HG02852 (cell line): ENCODE measurements at regions not wholly inside any gene's neighbourhood (a gene's known extent, or its start where the extent isn't known, plus 50 kb on each side); places are given as distances from the start of the nearest gene placed in this dataset.
A peak's percentile ranks its signal among the peaks of the same experiment; 100 is the strongest.
"Not testable (repeated sequence)": the region's sequence is repeated elsewhere in the genome, so short reads cannot be mapped to it uniquely, and the experiment has no call there.

Source experiments
- ATAC-seq: cut with Tn5 transposase; IDR thresholded peaks from one replicate; pipeline ENCODE4 v1.9.1; 2021; ENCODE audit warnings: mild to moderate bottlenecking, moderate library complexity; ENCODE audit not compliant: unreplicated experiment

GRCh38 chr3:95311272-95311671 lies 1248.4 kb downstream of the NSUN3 start:
- peak; percentile 73 for ATAC-seq

GRCh38 chr3:95312650-95313049 lies 1249.8 kb downstream of the NSUN3 start:
- ATAC-seq: no peak

- no peak for ATAC-seq
These were observed 1257.1 kb downstream of the NSUN3 start for GRCh38 chr3:95319921-95320494.

GRCh38 chr3:95327478-95327877 lies 1264.6 kb downstream of the NSUN3 start:
- no peak for ATAC-seq

- no peak for ATAC-seq
These were observed 1271.0 kb downstream of the NSUN3 start for GRCh38 chr3:95333826-95334225.

GRCh38 chr3:95334461-95334860 lies 1271.6 kb downstream of the NSUN3 start:
- ATAC-seq: no peak

- no peak for ATAC-seq
These were observed 1272.7 kb downstream of the NSUN3 start for GRCh38 chr3:95335517-95335916.

- no peak for ATAC-seq
These were observed 1275.6 kb downstream of the NSUN3 start for GRCh38 chr3:95338446-95338845.

- ATAC-seq: no peak
These were observed 1278.5 kb downstream of the NSUN3 start for GRCh38 chr3:95341314-95341713.

- no peak for ATAC-seq
These were observed 1280.4 kb downstream of the NSUN3 start for GRCh38 chr3:95343228-95343627.

GRCh38 chr3:95343767-95344166 lies 1280.9 kb downstream of the NSUN3 start:
- no peak for ATAC-seq

GRCh38 chr3:95347936-95348335 lies 1285.1 kb downstream of the NSUN3 start:
- not testable (repeated sequence) for ATAC-seq

GRCh38 chr3:95348879-95349278 lies 1286.0 kb downstream of the NSUN3 start:
- no peak for ATAC-seq

- ATAC-seq: no peak
These were observed 1287.2 kb downstream of the NSUN3 start for GRCh38 chr3:95350049-95350448.

GRCh38 chr3:95351158-95351557 lies 1288.3 kb downstream of the NSUN3 start:
- ATAC-seq: peak; percentile 57

GRCh38 chr3:95352471-95352870 lies 1289.6 kb downstream of the NSUN3 start:
- no peak for ATAC-seq

GRCh38 chr3:95354489-95354888 lies 1291.6 kb downstream of the NSUN3 start:
- ATAC-seq: no peak

- ATAC-seq: peak; percentile 56
These were observed 1294.1 kb downstream of the NSUN3 start for GRCh38 chr3:95356764-95357501.

- no peak for ATAC-seq
These were observed 1324.6 kb downstream of the NSUN3 start for GRCh38 chr3:95387242-95388021.

GRCh38 chr3:95389725-95390313 lies 1327.0 kb downstream of the NSUN3 start:
- no peak for ATAC-seq

GRCh38 chr3:95394286-95394685 lies 1331.4 kb downstream of the NSUN3 start:
- no peak for ATAC-seq

- ATAC-seq: no peak
These were observed 1336.7 kb downstream of the NSUN3 start for GRCh38 chr3:95399585-95399984.
